Natural killer cell (primary cell): ENCODE measurements at regions not wholly inside any gene's neighbourhood (a gene's known extent, or its start where the extent isn't known, plus 50 kb on each side); places are given as distances from the start of the nearest gene placed in this dataset.

Experiments
- ATAC-seq, 3 donors: fragments of 150-1000 bp in 2 of 3; fragments of 200-7000 bp in 1 of 3; cut with Tn5 transposase; 1 replicate in 1 of 3; 2 replicates in 2 of 3; pipeline ENCODE4 v1.10.0; 2021; ENCODE audit warnings: mild to moderate bottlenecking in 2 of 3, moderate library complexity in 2 of 3
- DNase-seq, 2 donors: peaks; one replicate each; pipeline versions ENCODE4 v3.0.0 to v3.0.0-alpha.2; 2013 to 2021; ENCODE audit warnings: mixed read lengths in 1 of 2
- H3K27ac ChIP-seq: one replicate; pipeline ENCODE4 v1.5.1; 2013; ENCODE audit warnings: mild to moderate bottlenecking, low read length
- H3K27me3 ChIP-seq: one replicate; pipeline ENCODE4 v1.6.1; 2013; ENCODE audit warnings: low read length; ENCODE audit not compliant: control insufficient read depth, insufficient read depth
- H3K36me3 ChIP-seq: one replicate; pipeline ENCODE4 v1.6.1; 2013; ENCODE audit warnings: low read length; ENCODE audit not compliant: control insufficient read depth, insufficient read depth
- H3K4me1 ChIP-seq: one replicate; pipeline ENCODE4 v1.6.1; 2013; ENCODE audit warnings: low read length; ENCODE audit not compliant: control insufficient read depth, insufficient read depth
- H3K4me3 ChIP-seq: one replicate; pipeline ENCODE4 v1.5.1; 2013; ENCODE audit warnings: low read length
- H3K9me3 ChIP-seq: one replicate; pipeline ENCODE4 v1.6.1; 2013; ENCODE audit warnings: low read length; ENCODE audit not compliant: control insufficient read depth, insufficient read depth
- H3K27ac Mint-ChIP-seq, 2 donors: one replicate each; pipeline ENCODE4 v1.8.0; 2022; ENCODE audit warnings: mild to moderate bottlenecking in 2 of 2, mixed read lengths in 2 of 2, moderate library complexity in 1 of 2
- H3K27me3 Mint-ChIP-seq, 2 donors: one replicate each; pipeline ENCODE4 v1.8.0; 2022; ENCODE audit warnings: low read depth in 2 of 2, mixed read lengths in 2 of 2
- H3K36me3 Mint-ChIP-seq: one replicate; pipeline ENCODE4 v1.8.0; 2022; ENCODE audit warnings: mixed read lengths
- H3K4me1 Mint-ChIP-seq, 2 donors: one replicate each; pipeline ENCODE4 v1.8.0; 2022; ENCODE audit warnings: mixed read lengths in 2 of 2
- H3K4me3 Mint-ChIP-seq: one replicate; pipeline ENCODE4 v1.8.0; 2022; ENCODE audit warnings: mild to moderate bottlenecking, moderate library complexity, mixed read lengths
- H3K9me3 Mint-ChIP-seq, 2 donors: one replicate each; pipeline ENCODE4 v1.8.0; 2022; ENCODE audit warnings: mixed read lengths in 2 of 2
- WGBS: methylation state at CpG from one replicate; pipeline ENCODE4 v1.1.7; 2013; ENCODE audit warnings: missing lambda C conversion rate; ENCODE audit not compliant: insufficient coverage; 5-methylcytosine and 5-hydroxymethylcytosine counted together
- intact Hi-C: fragments of 100-400 bp; cut with micrococcal nuclease; formaldehyde crosslinking; loops from one replicate; pipeline ENCODE4 v1.14.2; 2022
- TF ChIP-seq, protein P1 (sequence below): fragments of 200-600 bp; IDR thresholded peaks from one replicate; pipeline ENCODE4 v1.8.0; 2022; ENCODE audit warnings: antibody characterized with exemption

- Mint-ChIP-seq H3K4me3 (no peak overlapping the region), H3K27ac (no peak overlapping the region), H3K9me3 (no peaks in the 10 kb centered on the region), H3K27me3 (peaks cover 0 to 7% of the 10 kb centered on the region in 2 donors), H3K4me1 (no peaks in the 10 kb centered on the region), H3K36me3 (no peaks in the 10 kb centered on the region)
- Histone ChIP-seq H3K4me1 (no peaks in the 10 kb centered on the region), H3K36me3 (no peaks in the 10 kb centered on the region), H3K27me3 (no peaks in the 10 kb centered on the region), H3K4me3 (no peak overlapping the region), H3K27ac (no peak overlapping the region), H3K9me3 (no peaks in the 10 kb centered on the region)
- DNase-seq, result no peak
- no peak for ATAC-seq
- TF ChIP-seq, protein P1, sequence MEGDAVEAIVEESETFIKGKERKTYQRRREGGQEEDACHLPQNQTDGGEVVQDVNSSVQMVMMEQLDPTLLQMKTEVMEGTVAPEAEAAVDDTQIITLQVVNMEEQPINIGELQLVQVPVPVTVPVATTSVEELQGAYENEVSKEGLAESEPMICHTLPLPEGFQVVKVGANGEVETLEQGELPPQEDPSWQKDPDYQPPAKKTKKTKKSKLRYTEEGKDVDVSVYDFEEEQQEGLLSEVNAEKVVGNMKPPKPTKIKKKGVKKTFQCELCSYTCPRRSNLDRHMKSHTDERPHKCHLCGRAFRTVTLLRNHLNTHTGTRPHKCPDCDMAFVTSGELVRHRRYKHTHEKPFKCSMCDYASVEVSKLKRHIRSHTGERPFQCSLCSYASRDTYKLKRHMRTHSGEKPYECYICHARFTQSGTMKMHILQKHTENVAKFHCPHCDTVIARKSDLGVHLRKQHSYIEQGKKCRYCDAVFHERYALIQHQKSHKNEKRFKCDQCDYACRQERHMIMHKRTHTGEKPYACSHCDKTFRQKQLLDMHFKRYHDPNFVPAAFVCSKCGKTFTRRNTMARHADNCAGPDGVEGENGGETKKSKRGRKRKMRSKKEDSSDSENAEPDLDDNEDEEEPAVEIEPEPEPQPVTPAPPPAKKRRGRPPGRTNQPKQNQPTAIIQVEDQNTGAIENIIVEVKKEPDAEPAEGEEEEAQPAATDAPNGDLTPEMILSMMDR, result no peak
- 58% methylated on average over 4 of the region's 4 CpGs for WGBS
- intact Hi-C loops, result no loop called here
Measured at GRCh38 chr20:4326195-4327065, 77.3 kb upstream of the ADRA1D start.

DNA sequence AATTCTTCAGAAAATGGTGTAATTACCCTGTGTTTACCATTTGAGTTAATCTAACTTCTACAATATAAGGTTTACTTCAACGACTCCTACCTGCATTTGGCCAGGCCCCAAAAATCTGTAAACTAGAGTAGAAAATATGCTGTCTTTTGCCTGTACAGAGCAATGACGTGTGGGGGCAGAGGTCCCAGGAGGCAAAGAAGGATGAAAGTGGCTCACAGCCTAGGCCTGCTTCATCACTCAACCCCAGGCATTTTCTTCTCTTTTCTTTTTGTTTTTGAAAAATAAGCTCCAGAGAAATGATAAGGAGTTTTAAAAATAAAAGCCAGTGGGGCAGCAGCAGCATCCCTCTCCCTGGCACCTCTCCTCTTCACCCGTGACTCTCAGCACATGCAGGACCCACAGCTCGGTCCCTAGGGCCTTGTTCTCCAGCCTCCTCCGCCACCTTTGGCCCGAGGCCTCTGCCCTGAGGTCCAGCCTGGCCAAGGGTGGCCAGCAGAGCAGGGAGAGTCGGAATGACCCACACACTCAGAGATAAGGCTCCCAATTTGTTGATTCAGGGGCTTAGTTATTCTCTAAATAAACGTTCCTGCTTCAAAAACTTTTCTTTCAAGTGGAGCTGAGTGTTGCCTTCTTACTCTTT is 76.6 kb upstream of the ADRA1D start:
- TF ChIP-seq, protein P1, result no peak
- 66% methylated on average over 8 of the region's 8 CpGs for WGBS
- H3K27me3 ChIP-seq, result no peaks in the 10 kb centered on the region
- Mint-ChIP-seq H3K4me3 (no peak overlapping the region), H3K27ac (no peak overlapping the region), H3K4me1 (no peaks in the 10 kb centered on the region), H3K9me3 (no peaks in the 10 kb centered on the region), H3K27me3 (peaks cover 0 to 7% of the 10 kb centered on the region in 2 donors), H3K36me3 (no peaks in the 10 kb centered on the region)
- H3K27ac ChIP-seq, result no peak overlapping the region
- intact Hi-C loops, result no loop called here
- no peaks in the 10 kb centered on the region for H3K4me1 ChIP-seq
- DNase-seq (no peak), ATAC-seq (no peak)
- H3K4me3 ChIP-seq, result no peak overlapping the region
- H3K9me3 ChIP-seq, result no peaks in the 10 kb centered on the region
- no peaks in the 10 kb centered on the region for H3K36me3 ChIP-seq

- no peaks in the 10 kb centered on the region for H3K9me3 Mint-ChIP-seq
- WGBS, result 79% methylated on average over 5 of the region's 5 CpGs
Measured at GRCh38 chr20:4324611-4325243, 75.6 kb upstream of the ADRA1D start.

More at GRCh38 chr20:4324611-4325243, 75.6 kb upstream of the ADRA1D start:
- Mint-ChIP-seq H3K27ac (no peak overlapping the region), H3K27me3 (peaks cover 0 to 7% of the 10 kb centered on the region in 2 donors), H3K4me3 (no peak overlapping the region), H3K4me1 (no peaks in the 10 kb centered on the region), H3K36me3 (no peaks in the 10 kb centered on the region)
- intact Hi-C loops, result no loop called here
- Histone ChIP-seq H3K27me3 (no peaks in the 10 kb centered on the region), H3K36me3 (no peaks in the 10 kb centered on the region), H3K9me3 (no peaks in the 10 kb centered on the region), H3K27ac (no peak overlapping the region), H3K4me3 (no peak overlapping the region), H3K4me1 (no peaks in the 10 kb centered on the region)
- DNase-seq, result no peak
- TF ChIP-seq, protein P1, result no peak
- ATAC-seq, result no peak
